Prostate gland (tissue), 2 donors: ENCODE measurements at regions not wholly inside any gene's neighbourhood (a gene's known extent, or its start where the extent isn't known, plus 50 kb on each side); places are given as distances from the start of the nearest gene placed in this dataset.

Source experiments
- CTCF ChIP-seq, 4 experiments: fragments of 200-600 bp in 2 of 4; fragments of 450-650 bp in 2 of 4; sonication (generic) in 2 of 4; IDR thresholded peaks; 1 replicate in 3 of 4; 2 replicates in 1 of 4; pipeline ENCODE4 v1.5.1; 2016 to 2019; ENCODE audit warnings: antibody characterized with exemption in 4 of 4, mild to moderate bottlenecking in 2 of 4, moderate library complexity in 2 of 4
- POLR2A ChIP-seq: fragments of 450-650 bp; IDR thresholded peaks from one replicate; pipeline ENCODE4 v1.6.1; 2016; ENCODE audit warnings: antibody characterized with exemption, mild to moderate bottlenecking

GRCh38 chr18:73691624-73692023 is 456.0 kb downstream of the FBXO15 start:
- TF ChIP-seq CTCF (IDR thresholded peaks at IDR 0.05), result no peak
- no peak for TF ChIP-seq POLR2A
